Large intestine (tissue), 3 donors: ENCODE measurements at regions not wholly inside any gene's neighbourhood (a gene's known extent, or its start where the extent isn't known, plus 50 kb on each side); places are given as distances from the start of the nearest gene placed in this dataset.

Experiments
- DNase-seq, 2 donors: peaks; one replicate each; pipeline versions ENCODE4 v3.0.0 to v3.0.0-alpha.2; 2013
- H3K27ac ChIP-seq: one replicate; pipeline ENCODE4 v1.5.1; 2013; ENCODE audit warnings: low read length
- H3K27me3 ChIP-seq: 2 replicates; pipeline ENCODE4 v1.6.1; 2013; ENCODE audit warnings: low read length; ENCODE audit not compliant: control insufficient read depth, insufficient read depth
- H3K36me3 ChIP-seq: 2 replicates; pipeline ENCODE4 v1.6.1; 2013; ENCODE audit warnings: low read length; ENCODE audit not compliant: control insufficient read depth, insufficient read depth
- H3K4me1 ChIP-seq: one replicate; pipeline ENCODE4 v1.6.1; 2013; ENCODE audit warnings: low read length; ENCODE audit not compliant: control insufficient read depth, insufficient read depth
- H3K4me3 ChIP-seq: one replicate; pipeline ENCODE4 v1.5.1; 2013; ENCODE audit warnings: low read length
- H3K9me3 ChIP-seq: one replicate; pipeline ENCODE4 v1.6.1; 2013; ENCODE audit warnings: mild to moderate bottlenecking, low read depth, low read length, moderate library complexity; ENCODE audit not compliant: control insufficient read depth
- WGBS: methylation state at CpG from one replicate; pipeline ENCODE4 v1.1.5; 2013; ENCODE audit warnings: low lambda C conversion rate; ENCODE audit not compliant: insufficient coverage; 5-methylcytosine and 5-hydroxymethylcytosine counted together

- Histone ChIP-seq H3K36me3 (no peaks in the 10 kb centered on the region), H3K4me1 (no peaks in the 10 kb centered on the region), H3K4me3 (no peak overlapping the region), H3K9me3 (peaks cover 7% of the 10 kb centered on the region), H3K27ac (no peak overlapping the region), H3K27me3 (no peaks in the 10 kb centered on the region)
- no peak for DNase-seq
- WGBS = 59% methylated on average over 2 of the region's 3 CpGs
These were observed 409.5 kb upstream of the FIGN start for GRCh38 chr2:164145093-164145987.

GRCh38 chr2:164143183-164143930 lies 407.5 kb upstream of the FIGN start:
- H3K4me1 ChIP-seq = no peaks in the 10 kb centered on the region
- no peak overlapping the region for H3K4me3 ChIP-seq
- peaks cover 7% of the 10 kb centered on the region for H3K9me3 ChIP-seq
- no peaks in the 10 kb centered on the region for H3K27me3 ChIP-seq
- no peak overlapping the region for H3K27ac ChIP-seq
- WGBS = 100% methylated on average over 3 of the region's 29 CpGs
- no peaks in the 10 kb centered on the region for H3K36me3 ChIP-seq
- no peak for DNase-seq

GRCh38 chr2:164142755-164143154 lies 406.9 kb upstream of the FIGN start:
- Histone ChIP-seq H3K27ac (no peak overlapping the region), H3K4me3 (no peak overlapping the region), H3K4me1 (no peaks in the 10 kb centered on the region), H3K36me3 (no peaks in the 10 kb centered on the region), H3K27me3 (no peaks in the 10 kb centered on the region), H3K9me3 (peaks cover 7% of the 10 kb centered on the region)
- DNase-seq = no peak
- WGBS = 100% methylated on average over 1 of the region's 5 CpGs

- H3K36me3 ChIP-seq = no peaks in the 10 kb centered on the region
- H3K9me3 ChIP-seq = peaks cover 7% of the 10 kb centered on the region
- WGBS = no CpG with 5 or more reads among the region's 1 CpG
- DNase-seq = no peak
- no peaks in the 10 kb centered on the region for H3K27me3 ChIP-seq
- H3K4me3 ChIP-seq = no peak overlapping the region
- no peak overlapping the region for H3K27ac ChIP-seq
- no peaks in the 10 kb centered on the region for H3K4me1 ChIP-seq
These were observed 405.5 kb upstream of the FIGN start for GRCh38 chr2:164141271-164141670.

GRCh38 chr2:164138750-164139149 lies 402.9 kb upstream of the FIGN start:
- H3K4me1 ChIP-seq = no peaks in the 10 kb centered on the region
- H3K4me3 ChIP-seq = no peak overlapping the region
- no peak for DNase-seq
- H3K9me3 ChIP-seq = peaks cover 7% of the 10 kb centered on the region
- H3K27ac ChIP-seq = no peak overlapping the region
- H3K36me3 ChIP-seq = no peaks in the 10 kb centered on the region
- WGBS = 100% methylated on average over 1 of the region's 4 CpGs
- H3K27me3 ChIP-seq = no peaks in the 10 kb centered on the region

- no peak overlapping the region for H3K27ac ChIP-seq
- H3K9me3 ChIP-seq = no peaks in the 10 kb centered on the region
- H3K27me3 ChIP-seq = no peaks in the 10 kb centered on the region
- no peak overlapping the region for H3K4me3 ChIP-seq
- no peaks in the 10 kb centered on the region for H3K4me1 ChIP-seq
- no peaks in the 10 kb centered on the region for H3K36me3 ChIP-seq
- WGBS = 88% methylated on average over 1 of the region's 4 CpGs
- DNase-seq = no peak
These were observed 398.5 kb upstream of the FIGN start for GRCh38 chr2:164134336-164134735.

GRCh38 chr2:164127971-164128527 lies 392.2 kb upstream of the FIGN start:
- Histone ChIP-seq H3K27me3 (no peaks in the 10 kb centered on the region), H3K36me3 (no peaks in the 10 kb centered on the region), H3K4me1 (no peaks in the 10 kb centered on the region), H3K4me3 (no peak overlapping the region), H3K27ac (no peak overlapping the region), H3K9me3 (no peaks in the 10 kb centered on the region)
- 92% methylated on average over 6 of the region's 9 CpGs for WGBS
- DNase-seq = no peak

- no CpG with 5 or more reads among the region's 7 CpGs for WGBS
- Histone ChIP-seq H3K4me1 (no peaks in the 10 kb centered on the region), H3K27ac (no peak overlapping the region), H3K36me3 (no peaks in the 10 kb centered on the region), H3K27me3 (no peaks in the 10 kb centered on the region), H3K4me3 (no peak overlapping the region), H3K9me3 (no peaks in the 10 kb centered on the region)
- DNase-seq = no peak
These were observed 391.3 kb upstream of the FIGN start for GRCh38 chr2:164126960-164127660.

- no peak for DNase-seq
- H3K27ac ChIP-seq = no peak overlapping the region
- no peaks in the 10 kb centered on the region for H3K36me3 ChIP-seq
- H3K4me1 ChIP-seq = no peaks in the 10 kb centered on the region
- H3K4me3 ChIP-seq = no peak overlapping the region
- WGBS = no CpG with 5 or more reads among the region's 4 CpGs
- no peaks in the 10 kb centered on the region for H3K27me3 ChIP-seq
- H3K9me3 ChIP-seq = no peaks in the 10 kb centered on the region
These were observed 380.0 kb upstream of the FIGN start for GRCh38 chr2:164115806-164116205.

GRCh38 chr2:164114937-164115336 lies 379.1 kb upstream of the FIGN start:
- H3K4me1 ChIP-seq = no peaks in the 10 kb centered on the region
- no peak for DNase-seq
- H3K9me3 ChIP-seq = no peaks in the 10 kb centered on the region
- H3K27me3 ChIP-seq = no peaks in the 10 kb centered on the region
- no peak overlapping the region for H3K4me3 ChIP-seq
- H3K36me3 ChIP-seq = no peaks in the 10 kb centered on the region
- no peak overlapping the region for H3K27ac ChIP-seq
